GM12891 (cell line): ENCODE measurements at regions not wholly inside any gene's neighbourhood (a gene's known extent, or its start where the extent isn't known, plus 50 kb on each side); places are given as distances from the start of the nearest gene placed in this dataset.

Experiments used
- POLR2A ChIP-seq: IDR thresholded peaks from 2 replicates; pipeline ENCODE4 v1.6.1; 2011; ENCODE audit warnings: low read depth, low read length, control low read depth
- POLR2AphosphoS5 ChIP-seq: IDR thresholded peaks from 2 replicates; pipeline ENCODE4 v1.6.1; 2011; ENCODE audit warnings: low read depth, low read length, control low read depth
- POU2F2 ChIP-seq: IDR thresholded peaks from 2 replicates; pipeline ENCODE4 v1.6.1; 2011; ENCODE audit warnings: low read depth, mild to moderate bottlenecking, control low read depth, low read length, moderate library complexity
- SPI1 ChIP-seq: IDR thresholded peaks from 2 replicates; pipeline ENCODE4 v1.6.1; 2011; ENCODE audit warnings: low read depth, low read length, control low read depth
- TAF1 ChIP-seq: IDR thresholded peaks from 2 replicates; pipeline ENCODE4 v1.6.1; 2011; ENCODE audit warnings: low read depth, low read length, control low read depth

GRCh38 chr5:135127439-135128240, 93.6 kb upstream of the PITX1 start:
- TF ChIP-seq POLR2A: no peak
- TF ChIP-seq TAF1: no peak
- TF ChIP-seq POLR2AphosphoS5: no peak
- no peak for TF ChIP-seq SPI1
- TF ChIP-seq POU2F2: no peak
